GM13977 (cell line): ENCODE measurements at regions not wholly inside any gene's neighbourhood (a gene's known extent, or its start where the extent isn't known, plus 50 kb on each side); places are given as distances from the start of the nearest gene placed in this dataset.

ENCODE experiments used
- DNase-seq: peaks from one replicate; pipeline ENCODE4 v3.0.0; 2012; ENCODE audit warnings: low spot score
- in situ Hi-C: fragments of 300-500 bp; cut with MboI; formaldehyde crosslinking; loops from one replicate; pipeline ENCODE4 v1.12.0; 2022; ENCODE audit warnings: low sequenced_read_pairs, low pct_unique_long_range_greater_than_20kb, mixed read lengths, inconsistent platforms; ENCODE audit not compliant: unreplicated experiment
- TF ChIP-seq, protein P1 (sequence below): IDR thresholded peaks from 2 replicates; pipeline ENCODE4 v1.5.1; 2012; ENCODE audit warnings: mild to moderate bottlenecking, control low read depth; ENCODE audit not compliant: insufficient read depth; ENCODE audit errors: extremely low read depth, missing control alignments

DNA sequence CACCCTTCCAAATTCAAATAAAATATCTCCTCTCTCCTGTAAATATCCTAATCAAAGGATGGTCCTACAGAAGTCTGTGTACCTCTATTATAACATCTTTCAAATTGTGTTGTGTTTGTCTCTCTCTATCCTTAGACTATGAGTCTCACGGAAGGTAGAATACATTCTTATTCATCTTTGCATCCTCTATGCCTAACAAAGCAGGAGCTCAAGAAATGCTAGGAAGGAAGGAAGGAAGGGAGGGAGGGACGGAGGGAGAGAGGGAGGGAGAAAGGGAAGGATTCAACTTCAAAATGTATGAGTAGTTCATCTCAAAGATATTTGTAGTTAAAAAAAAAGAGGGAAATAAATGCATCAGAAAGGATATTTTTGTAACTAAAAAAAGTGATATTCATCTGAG is 150.0 kb downstream of the RTP4 start:
- in situ Hi-C loops = no loop called here
- TF ChIP-seq, protein P1, sequence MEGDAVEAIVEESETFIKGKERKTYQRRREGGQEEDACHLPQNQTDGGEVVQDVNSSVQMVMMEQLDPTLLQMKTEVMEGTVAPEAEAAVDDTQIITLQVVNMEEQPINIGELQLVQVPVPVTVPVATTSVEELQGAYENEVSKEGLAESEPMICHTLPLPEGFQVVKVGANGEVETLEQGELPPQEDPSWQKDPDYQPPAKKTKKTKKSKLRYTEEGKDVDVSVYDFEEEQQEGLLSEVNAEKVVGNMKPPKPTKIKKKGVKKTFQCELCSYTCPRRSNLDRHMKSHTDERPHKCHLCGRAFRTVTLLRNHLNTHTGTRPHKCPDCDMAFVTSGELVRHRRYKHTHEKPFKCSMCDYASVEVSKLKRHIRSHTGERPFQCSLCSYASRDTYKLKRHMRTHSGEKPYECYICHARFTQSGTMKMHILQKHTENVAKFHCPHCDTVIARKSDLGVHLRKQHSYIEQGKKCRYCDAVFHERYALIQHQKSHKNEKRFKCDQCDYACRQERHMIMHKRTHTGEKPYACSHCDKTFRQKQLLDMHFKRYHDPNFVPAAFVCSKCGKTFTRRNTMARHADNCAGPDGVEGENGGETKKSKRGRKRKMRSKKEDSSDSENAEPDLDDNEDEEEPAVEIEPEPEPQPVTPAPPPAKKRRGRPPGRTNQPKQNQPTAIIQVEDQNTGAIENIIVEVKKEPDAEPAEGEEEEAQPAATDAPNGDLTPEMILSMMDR = no peak

DNA sequence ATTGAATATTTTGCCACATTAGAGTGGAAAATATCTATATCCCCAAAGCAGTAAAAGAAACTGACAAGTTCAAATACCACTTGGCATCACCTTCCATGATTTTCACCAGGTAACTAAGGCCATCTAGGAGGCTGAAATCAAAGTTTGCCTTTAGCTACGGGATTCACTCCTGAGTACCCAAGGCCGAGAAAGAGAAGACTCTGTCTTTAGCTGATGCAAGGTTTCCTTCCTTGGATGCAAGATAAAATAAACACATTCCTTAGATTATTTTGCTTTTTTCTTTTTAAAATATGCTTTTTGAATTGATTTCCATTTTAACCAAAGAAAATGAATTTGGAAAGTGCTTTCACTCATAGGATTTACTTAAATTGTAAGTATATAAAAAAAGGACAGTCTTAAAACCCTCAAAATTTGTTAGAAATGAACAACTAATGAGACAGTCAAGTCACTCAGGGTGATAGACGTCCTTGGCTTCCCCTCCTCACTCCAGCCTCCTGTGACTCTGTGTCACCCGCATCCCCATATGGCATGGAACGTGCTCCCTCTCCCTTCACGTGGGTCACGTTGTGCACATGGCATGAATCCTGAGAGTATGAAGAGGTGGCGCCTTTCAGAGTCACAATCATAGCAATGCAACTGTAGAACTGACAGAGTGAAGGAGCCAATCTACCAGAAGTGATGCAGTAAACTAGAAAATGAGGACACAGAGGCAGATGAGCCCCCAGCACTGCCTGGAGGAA is 148.4 kb downstream of the RTP4 start:
- DNase-seq = no peak
- TF ChIP-seq, protein P1 = no peak
- in situ Hi-C loops = no loop called here

More for the DNA sequence above, 150.0 kb downstream of the RTP4 start:
- DNase-seq = no peak

DNA sequence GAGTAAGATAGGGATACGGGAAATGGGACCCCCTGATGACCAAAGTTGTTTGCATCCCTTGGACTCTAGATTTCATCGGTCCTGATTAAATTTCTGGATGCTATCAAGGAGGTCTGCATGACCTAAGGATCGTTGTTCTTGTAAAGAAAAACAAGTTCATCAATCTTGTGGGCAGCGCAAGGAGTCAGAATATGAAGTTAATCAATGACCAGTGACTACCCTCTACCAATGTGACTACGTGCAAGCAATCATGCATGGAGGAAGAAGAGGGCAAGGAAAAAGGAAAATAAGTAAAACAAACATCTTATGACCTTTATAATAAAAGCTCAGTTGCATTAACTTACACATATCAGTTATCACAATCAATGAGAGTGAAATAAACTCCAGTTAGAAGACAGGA is 139.7 kb downstream of the RTP4 start:
- TF ChIP-seq, protein P1 = no peak
- in situ Hi-C loops = no loop called here
- no peak for DNase-seq

DNA sequence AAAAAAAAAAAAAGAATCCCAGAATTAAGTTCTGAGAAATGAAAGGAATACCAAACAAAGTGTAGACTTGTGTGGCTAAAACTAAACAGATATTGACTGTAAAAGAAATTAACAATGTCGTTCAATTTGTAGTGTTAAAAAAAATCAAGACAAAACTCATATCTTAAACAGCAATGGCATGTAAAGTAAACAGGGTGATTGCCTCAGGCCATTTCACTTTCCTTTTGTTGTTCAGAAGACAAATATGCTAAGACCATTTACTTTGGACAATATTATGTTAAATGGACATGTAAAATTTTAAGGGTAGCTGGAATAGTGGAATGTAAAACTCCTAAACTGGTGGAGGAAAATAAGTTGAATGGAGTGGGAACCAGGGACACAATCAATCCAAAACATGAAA is 139.1 kb downstream of the RTP4 start:
- in situ Hi-C loops = no loop called here
- no peak for DNase-seq
- TF ChIP-seq, protein P1 = no peak

DNA sequence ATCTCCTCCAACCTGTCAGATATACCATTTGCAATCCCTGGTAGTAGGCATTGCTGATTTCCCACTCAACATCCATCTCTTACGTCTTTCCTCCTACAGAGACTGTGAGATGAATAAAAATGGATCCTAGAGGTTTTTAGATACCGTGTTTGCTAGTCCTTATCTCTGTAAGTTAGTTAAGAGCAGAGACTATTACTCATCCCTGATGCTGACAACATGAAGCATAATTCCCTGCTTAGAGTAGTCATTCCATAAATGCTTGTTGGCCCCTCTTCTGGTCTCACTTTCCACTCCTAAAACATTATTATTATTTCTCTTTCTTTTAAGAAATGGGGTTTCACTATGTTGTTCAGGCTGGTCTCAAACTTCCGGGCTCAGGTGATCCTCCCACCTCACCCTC is 136.2 kb downstream of the RTP4 start:
- in situ Hi-C loops = no loop called here
- TF ChIP-seq, protein P1 = no peak
- DNase-seq = no peak

DNA sequence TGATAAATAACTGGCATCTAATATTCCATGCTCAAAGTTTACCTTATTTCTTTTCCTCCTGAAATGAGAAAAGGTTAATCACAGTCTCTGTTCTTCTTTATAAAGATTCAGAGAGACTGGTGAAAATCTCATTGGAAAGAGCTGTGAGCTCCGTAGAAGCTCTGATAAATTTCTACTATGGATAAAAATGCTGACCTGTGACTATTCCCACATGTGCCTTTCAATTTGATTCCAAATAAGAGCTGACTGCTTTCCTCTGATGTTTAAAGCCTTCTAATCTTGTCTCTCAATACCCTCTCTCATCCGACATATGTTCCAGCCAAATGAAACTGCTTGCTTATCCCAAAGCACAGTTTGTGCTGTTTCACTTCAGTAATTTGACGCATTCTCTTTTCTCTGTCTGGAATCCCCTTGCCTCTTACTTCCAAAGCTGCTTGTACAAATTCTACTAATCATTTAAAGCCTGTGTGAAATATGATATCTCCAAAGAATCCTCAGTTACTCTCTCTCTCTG is 130.1 kb downstream of the RTP4 start:
- in situ Hi-C loops = no loop called here

More for the DNA sequence above, 130.1 kb downstream of the RTP4 start:
- TF ChIP-seq, protein P1 = no peak
- no peak for DNase-seq
